ENCODE measurements at regions not wholly inside any gene's neighbourhood (a gene's known extent, or its start where the extent isn't known, plus 50 kb on each side); places are given as distances from the start of the nearest gene placed in this dataset.

DNA sequence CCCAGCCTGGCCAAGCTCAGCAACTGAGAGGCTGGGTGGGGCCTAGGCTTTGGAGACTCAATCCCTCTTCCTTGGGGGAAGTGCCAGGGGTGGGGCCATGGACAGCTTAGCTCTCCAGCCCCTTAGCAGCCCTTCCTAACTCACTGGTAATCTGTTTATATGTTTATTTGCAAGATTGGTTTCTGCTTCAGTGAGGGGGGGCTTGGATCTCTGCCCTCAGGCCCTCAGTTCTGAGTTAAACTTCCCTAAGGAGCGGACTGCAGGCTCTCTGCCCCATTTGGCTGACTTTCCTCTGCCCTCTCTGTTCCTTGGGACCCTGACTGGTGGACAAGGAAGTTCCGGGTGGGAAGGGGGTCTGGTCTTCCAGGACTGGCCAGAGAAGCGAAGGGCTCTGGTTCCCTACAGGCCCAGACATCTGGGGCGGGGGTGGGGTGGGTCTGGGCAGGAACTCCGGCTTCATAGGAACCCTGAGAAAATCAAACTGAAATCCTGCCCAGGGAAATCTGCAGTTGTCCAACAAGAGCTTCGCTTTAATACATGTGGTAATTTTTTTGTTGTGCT, 51.4 kb downstream of the NALF2 start:
- TF ChIP-seq, protein P1, sequence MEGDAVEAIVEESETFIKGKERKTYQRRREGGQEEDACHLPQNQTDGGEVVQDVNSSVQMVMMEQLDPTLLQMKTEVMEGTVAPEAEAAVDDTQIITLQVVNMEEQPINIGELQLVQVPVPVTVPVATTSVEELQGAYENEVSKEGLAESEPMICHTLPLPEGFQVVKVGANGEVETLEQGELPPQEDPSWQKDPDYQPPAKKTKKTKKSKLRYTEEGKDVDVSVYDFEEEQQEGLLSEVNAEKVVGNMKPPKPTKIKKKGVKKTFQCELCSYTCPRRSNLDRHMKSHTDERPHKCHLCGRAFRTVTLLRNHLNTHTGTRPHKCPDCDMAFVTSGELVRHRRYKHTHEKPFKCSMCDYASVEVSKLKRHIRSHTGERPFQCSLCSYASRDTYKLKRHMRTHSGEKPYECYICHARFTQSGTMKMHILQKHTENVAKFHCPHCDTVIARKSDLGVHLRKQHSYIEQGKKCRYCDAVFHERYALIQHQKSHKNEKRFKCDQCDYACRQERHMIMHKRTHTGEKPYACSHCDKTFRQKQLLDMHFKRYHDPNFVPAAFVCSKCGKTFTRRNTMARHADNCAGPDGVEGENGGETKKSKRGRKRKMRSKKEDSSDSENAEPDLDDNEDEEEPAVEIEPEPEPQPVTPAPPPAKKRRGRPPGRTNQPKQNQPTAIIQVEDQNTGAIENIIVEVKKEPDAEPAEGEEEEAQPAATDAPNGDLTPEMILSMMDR (IDR thresholded peaks at IDR 0.05; ENCODE audit: low read depth, low read length): no peak
- no peak for TF ChIP-seq POLR2A (IDR thresholded peaks at IDR 0.05; ENCODE audit: extremely low read depth, insufficient read length)
- TF ChIP-seq, protein P2, sequence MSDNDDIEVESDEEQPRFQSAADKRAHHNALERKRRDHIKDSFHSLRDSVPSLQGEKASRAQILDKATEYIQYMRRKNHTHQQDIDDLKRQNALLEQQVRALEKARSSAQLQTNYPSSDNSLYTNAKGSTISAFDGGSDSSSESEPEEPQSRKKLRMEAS (IDR thresholded peaks at IDR 0.05; ENCODE audit: low read depth, low read length): no peak

Data from NB4 (cell line).